Cardiac fibroblast (primary cell): ENCODE measurements at regions not wholly inside any gene's neighbourhood (a gene's known extent, or its start where the extent isn't known, plus 50 kb on each side); places are given as distances from the start of the nearest gene placed in this dataset.

ENCODE experiments used
- DNase-seq, 2 donors: peaks; one replicate each; pipeline versions ENCODE4 v3.0.0 to v3.0.0-alpha.2; 2010; ENCODE audit warnings: low read depth in 2 of 2
- H3K4me3 ChIP-seq, 2 donors: replicated peaks in 1 of 2; 1 replicate in 1 of 2; 2 replicates in 1 of 2; pipeline ENCODE4 v1.5.1; 2011; ENCODE audit warnings: low read depth in 2 of 2, low read length in 2 of 2, mild to moderate bottlenecking in 2 of 2, moderate library complexity in 1 of 2
- TF ChIP-seq, protein P1 (sequence below): IDR thresholded peaks from one replicate; pipeline ENCODE4 v1.5.1; 2011; ENCODE audit warnings: low read depth, mild to moderate bottlenecking, low read length, inconsistent platforms

- no peak for DNase-seq
- H3K4me3 ChIP-seq: no peak overlapping the region
- TF ChIP-seq, protein P1, sequence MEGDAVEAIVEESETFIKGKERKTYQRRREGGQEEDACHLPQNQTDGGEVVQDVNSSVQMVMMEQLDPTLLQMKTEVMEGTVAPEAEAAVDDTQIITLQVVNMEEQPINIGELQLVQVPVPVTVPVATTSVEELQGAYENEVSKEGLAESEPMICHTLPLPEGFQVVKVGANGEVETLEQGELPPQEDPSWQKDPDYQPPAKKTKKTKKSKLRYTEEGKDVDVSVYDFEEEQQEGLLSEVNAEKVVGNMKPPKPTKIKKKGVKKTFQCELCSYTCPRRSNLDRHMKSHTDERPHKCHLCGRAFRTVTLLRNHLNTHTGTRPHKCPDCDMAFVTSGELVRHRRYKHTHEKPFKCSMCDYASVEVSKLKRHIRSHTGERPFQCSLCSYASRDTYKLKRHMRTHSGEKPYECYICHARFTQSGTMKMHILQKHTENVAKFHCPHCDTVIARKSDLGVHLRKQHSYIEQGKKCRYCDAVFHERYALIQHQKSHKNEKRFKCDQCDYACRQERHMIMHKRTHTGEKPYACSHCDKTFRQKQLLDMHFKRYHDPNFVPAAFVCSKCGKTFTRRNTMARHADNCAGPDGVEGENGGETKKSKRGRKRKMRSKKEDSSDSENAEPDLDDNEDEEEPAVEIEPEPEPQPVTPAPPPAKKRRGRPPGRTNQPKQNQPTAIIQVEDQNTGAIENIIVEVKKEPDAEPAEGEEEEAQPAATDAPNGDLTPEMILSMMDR: no peak
Measured at GRCh38 chr3:106707347-106707746, 669.9 kb upstream of the CCDC54 start.

DNA sequence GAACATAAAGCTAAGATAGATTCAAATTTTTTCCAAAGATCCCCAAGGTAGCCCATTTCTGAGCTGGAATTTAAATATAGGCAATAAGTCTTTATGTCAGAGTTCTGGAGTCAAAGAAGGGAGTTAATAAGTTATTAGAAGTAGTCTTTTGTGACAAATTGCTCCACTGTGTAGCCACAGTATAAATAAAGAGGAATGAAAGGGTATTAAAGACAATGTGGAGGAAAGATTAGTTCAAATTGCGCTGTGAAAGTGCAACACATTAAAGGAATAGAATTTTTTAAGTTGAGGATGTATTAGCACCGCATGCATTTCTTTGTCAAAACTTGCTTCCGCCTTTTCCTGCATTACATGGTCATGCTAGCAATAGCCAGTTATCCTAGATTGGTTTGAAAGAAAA is 666.6 kb upstream of the CCDC54 start:
- TF ChIP-seq, protein P1: no peak
- no peak for DNase-seq
- no peak overlapping the region for H3K4me3 ChIP-seq

DNA sequence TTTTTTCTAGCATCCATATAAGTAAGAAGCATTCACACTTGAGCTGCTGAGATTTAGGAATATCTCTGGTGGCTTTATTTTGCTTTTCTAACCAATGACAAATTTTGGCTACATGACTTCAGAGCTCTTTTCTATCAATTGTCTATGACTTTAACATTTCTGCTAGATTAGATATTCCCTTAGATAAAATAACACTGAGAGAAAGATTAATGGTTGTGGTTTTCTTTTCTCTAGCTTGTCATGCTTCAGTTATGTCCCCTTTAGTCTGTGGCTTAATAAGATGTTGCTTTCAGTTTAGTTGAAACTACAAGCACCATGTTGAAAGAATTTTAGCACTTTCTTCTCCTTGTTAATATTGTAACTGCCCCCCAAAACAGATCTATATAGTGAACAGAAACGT is 665.6 kb upstream of the CCDC54 start:
- TF ChIP-seq, protein P1: no peak
- peak in 1 of 2 donors; percentile 42 for DNase-seq
- no peak overlapping the region for H3K4me3 ChIP-seq

DNA sequence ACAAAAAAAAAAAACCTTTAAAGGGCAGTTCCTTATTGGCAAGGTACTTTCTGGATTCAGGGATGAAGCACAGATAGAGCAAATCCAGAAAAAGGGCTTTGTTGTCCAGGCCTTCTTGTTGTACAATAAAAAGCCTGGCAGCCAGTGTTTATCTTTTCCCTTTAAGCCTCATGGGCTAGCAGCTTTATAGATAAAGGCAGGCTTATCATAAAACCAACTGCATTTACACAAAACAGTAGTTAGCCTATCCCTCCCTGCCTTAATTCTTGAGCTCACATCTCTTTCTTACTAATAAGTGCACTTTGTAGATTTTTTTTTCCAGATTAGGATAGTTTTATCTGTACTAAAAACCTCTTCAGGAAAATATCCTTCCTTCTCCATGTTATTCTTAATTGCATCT is 662.8 kb upstream of the CCDC54 start:
- TF ChIP-seq, protein P1: no peak
- no peak overlapping the region for H3K4me3 ChIP-seq
- no peak for DNase-seq

GRCh38 chr3:106715286-106715685 is 662.0 kb upstream of the CCDC54 start:
- TF ChIP-seq, protein P1: no peak
- H3K4me3 ChIP-seq: no peak overlapping the region
- DNase-seq: no peak

- no peak for DNase-seq
- TF ChIP-seq, protein P1: no peak
- no peak overlapping the region for H3K4me3 ChIP-seq
Measured at GRCh38 chr3:106717178-106717780, 660.0 kb upstream of the CCDC54 start.

GRCh38 chr3:106719077-106719476 is 658.2 kb upstream of the CCDC54 start:
- TF ChIP-seq, protein P1: no peak
- no peak overlapping the region for H3K4me3 ChIP-seq
- DNase-seq: no peak
